H9 (cell line): ENCODE measurements at regions not wholly inside any gene's neighbourhood (a gene's known extent, or its start where the extent isn't known, plus 50 kb on each side); places are given as distances from the start of the nearest gene placed in this dataset.

Source experiments
- DNase-seq: peaks from one replicate; pipeline ENCODE4 v3.0.0-alpha.2; 2017
- H2AFZ ChIP-seq: one replicate; pipeline ENCODE4 v1.6.1; 2013; ENCODE audit warnings: mild to moderate bottlenecking, low read length, control low read depth, moderate library complexity
- H2AK5ac ChIP-seq: 2 replicates; pipeline ENCODE4 v1.6.1; 2013; ENCODE audit warnings: low read length, control low read depth, mixed read lengths; ENCODE audit not compliant: insufficient read length
- H2BK120ac ChIP-seq: one replicate; pipeline ENCODE4 v1.6.1; 2013; ENCODE audit warnings: low read depth, mild to moderate bottlenecking, low read length, control low read depth, inconsistent platforms; ENCODE audit not compliant: poor library complexity, severe bottlenecking
- H2BK12ac ChIP-seq: 2 replicates; pipeline ENCODE4 v1.6.1; 2013; ENCODE audit warnings: low read length, control low read depth, mixed read lengths, low read depth; ENCODE audit not compliant: insufficient read length
- H2BK15ac ChIP-seq: 2 replicates; pipeline ENCODE4 v1.6.1; 2013; ENCODE audit warnings: low read depth, low read length, control low read depth
- H2BK20ac ChIP-seq: one replicate; pipeline ENCODE4 v1.6.1; 2013; ENCODE audit warnings: low read depth, mild to moderate bottlenecking, low read length, control low read depth, inconsistent platforms; ENCODE audit not compliant: poor library complexity, severe bottlenecking
- H2BK5ac ChIP-seq: 2 replicates; pipeline ENCODE4 v1.6.1; 2013; ENCODE audit warnings: low read length, control low read depth, mixed read lengths; ENCODE audit not compliant: insufficient read length
- H3K14ac ChIP-seq: 2 replicates; pipeline ENCODE4 v1.6.1; 2013; ENCODE audit warnings: low read length, control low read depth; ENCODE audit not compliant: insufficient read depth
- H3K18ac ChIP-seq: 2 replicates; pipeline ENCODE4 v1.6.1; 2013; ENCODE audit warnings: low read depth, mild to moderate bottlenecking, mixed read lengths, low read length, control low read depth; ENCODE audit not compliant: insufficient read length
- H3K23ac ChIP-seq: 2 replicates; pipeline ENCODE4 v1.6.1; 2013; ENCODE audit warnings: low read length, control low read depth, mixed read lengths, low read depth; ENCODE audit not compliant: insufficient read length
- H3K23me2 ChIP-seq: 2 replicates; pipeline ENCODE4 v1.6.1; 2013; ENCODE audit warnings: low read depth, mild to moderate bottlenecking, mixed read lengths, low read length, control low read depth; ENCODE audit not compliant: insufficient read length, poor library complexity, severe bottlenecking
- H3K27ac ChIP-seq: 2 replicates; pipeline ENCODE4 v1.5.1; 2013; ENCODE audit warnings: low read length, control low read depth, mixed read lengths, low read depth; ENCODE audit not compliant: insufficient read length
- H3K27me3 ChIP-seq: 2 replicates; pipeline ENCODE4 v1.6.1; 2013; ENCODE audit warnings: low read length, control low read depth, inconsistent platforms; ENCODE audit not compliant: insufficient read depth
- H3K4ac ChIP-seq: 2 replicates; pipeline ENCODE4 v1.6.1; 2013; ENCODE audit warnings: low read depth, mild to moderate bottlenecking, control low read depth, inconsistent platforms, low read length, moderate library complexity
- H3K4me1 ChIP-seq: 2 replicates; pipeline ENCODE4 v1.6.1; 2013; ENCODE audit warnings: low read length, control low read depth, inconsistent platforms; ENCODE audit not compliant: insufficient read depth
- H3K4me2 ChIP-seq: 2 replicates; pipeline ENCODE4 v1.6.1; 2013; ENCODE audit warnings: low read length, control low read depth, mixed read lengths; ENCODE audit not compliant: insufficient read length, insufficient read depth
- H3K56ac ChIP-seq: 2 replicates; pipeline ENCODE4 v1.6.1; 2013; ENCODE audit warnings: low read depth, mild to moderate bottlenecking, mixed read lengths, low read length, control low read depth; ENCODE audit not compliant: insufficient read length
- H3K79me1 ChIP-seq: 2 replicates; pipeline ENCODE4 v1.6.1; 2013; ENCODE audit warnings: low read depth, mild to moderate bottlenecking, moderate library complexity, low read length, control low read depth, inconsistent platforms; ENCODE audit not compliant: insufficient read depth, poor library complexity, severe bottlenecking
- H3K79me2 ChIP-seq: 2 replicates; pipeline ENCODE4 v1.6.1; 2013; ENCODE audit warnings: low read length, control low read depth, inconsistent platforms; ENCODE audit not compliant: insufficient read depth
- H3K9ac ChIP-seq: 2 replicates; pipeline ENCODE4 v1.6.1; 2013; ENCODE audit warnings: low read length, control low read depth, mixed read lengths; ENCODE audit not compliant: insufficient read length; ENCODE audit errors: extremely low read depth
- H3K9me3 ChIP-seq: one replicate; pipeline ENCODE4 v1.6.1; 2013; ENCODE audit warnings: low read depth, low read length, inconsistent platforms; ENCODE audit not compliant: control insufficient read depth
- H3T11ph ChIP-seq: one replicate; pipeline ENCODE4 v1.6.1; 2013; ENCODE audit warnings: mild to moderate bottlenecking, low read length, control low read depth, inconsistent platforms
- H4K20me1 ChIP-seq: one replicate; pipeline ENCODE4 v1.6.1; 2013; ENCODE audit not compliant: control insufficient read depth, insufficient read length, insufficient read depth
- H4K5ac ChIP-seq: 2 replicates; pipeline ENCODE4 v1.6.1; 2013; ENCODE audit warnings: low read depth, mild to moderate bottlenecking, mixed read lengths, low read length, control low read depth; ENCODE audit not compliant: insufficient read length
- H4K8ac ChIP-seq: replicated peaks from 2 replicates; pipeline ENCODE4 v1.6.1; 2013; ENCODE audit warnings: low read length, control low read depth, mixed read lengths, low read depth; ENCODE audit not compliant: insufficient read length
- H4K91ac ChIP-seq: 2 replicates; pipeline ENCODE4 v1.6.1; 2013; ENCODE audit warnings: low read depth, mild to moderate bottlenecking, moderate library complexity, mixed read lengths, low read length, control low read depth; ENCODE audit not compliant: insufficient read length
- H3K27ac Mint-ChIP-seq, 3 experiments: 2 replicates in 2 of 3; 3 replicates in 1 of 3; pipeline ENCODE4 v1.8.0; 2020 to 2021; ENCODE audit warnings: mixed read lengths in 3 of 3, mild to moderate bottlenecking in 1 of 3, moderate library complexity in 1 of 3
- H3K27me3 Mint-ChIP-seq: 2 replicates; pipeline ENCODE4 v1.8.0; 2021; ENCODE audit warnings: low read depth, mild to moderate bottlenecking, moderate library complexity, mixed read lengths
- H3K36me3 Mint-ChIP-seq, 3 experiments: 2 replicates in 2 of 3; 3 replicates in 1 of 3; pipeline ENCODE4 v1.8.0; 2020 to 2021; ENCODE audit warnings: low read depth in 3 of 3, mixed read lengths in 3 of 3; ENCODE audit not compliant: insufficient read depth in 1 of 3
- H3K4me1 Mint-ChIP-seq, 2 experiments: 2 replicates each; pipeline ENCODE4 v1.8.0; 2020; ENCODE audit warnings: mixed read lengths in 2 of 2
- H3K4me3 Mint-ChIP-seq, 2 experiments: 2 replicates in 1 of 2; 3 replicates in 1 of 2; pipeline ENCODE4 v1.8.0; 2020 to 2021; ENCODE audit warnings: mild to moderate bottlenecking in 2 of 2, mixed read lengths in 2 of 2, moderate library complexity in 1 of 2
- H3K9me3 Mint-ChIP-seq, 2 experiments: 2 replicates in 1 of 2; 3 replicates in 1 of 2; pipeline ENCODE4 v1.8.0; 2020; ENCODE audit warnings: mild to moderate bottlenecking in 2 of 2, mixed read lengths in 2 of 2, moderate library complexity in 1 of 2
- CTCF ChIP-seq: fragments of 200-600 bp; sonication (generic); conservative IDR thresholded peaks from 3 replicates; pipeline ENCODE4 v1.8.0; 2021; ENCODE audit warnings: antibody characterized with exemption, mild to moderate bottlenecking
- WGBS: extraction: QIAGEN DNeasy Blood & Tissue Kit; methylation state at CpG from one replicate; pipeline ENCODE4 v1.1.7; 2013; ENCODE audit warnings: missing lambda C conversion rate, low lambda C conversion rate, mixed read lengths; ENCODE audit not compliant: insufficient read length; ENCODE audit errors: extremely low coverage; 5-methylcytosine and 5-hydroxymethylcytosine counted together

DNA sequence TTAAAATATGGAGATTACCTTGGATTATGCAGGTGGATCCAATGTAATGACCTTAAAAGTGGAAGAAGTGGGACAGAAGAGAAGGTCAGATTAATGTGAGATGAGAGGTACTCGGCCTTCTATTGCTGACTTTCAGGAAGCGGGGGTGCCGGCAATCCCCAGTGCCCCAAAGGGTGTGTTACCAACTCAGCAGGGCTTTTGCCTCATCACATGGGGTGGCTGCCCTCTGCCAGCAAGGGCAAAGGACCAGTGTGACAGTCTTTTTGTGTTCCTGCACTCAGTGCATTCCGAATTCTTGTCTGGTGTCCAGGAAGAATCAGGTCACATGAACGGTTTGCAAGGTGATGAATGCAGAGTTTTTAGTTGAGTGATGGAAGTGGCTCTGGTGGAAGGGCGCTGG is 624.2 kb downstream of the COL12A1 start:
- Histone ChIP-seq H2BK5ac (no peak overlapping the region), H2BK12ac (no peak overlapping the region), H3K4me1 (no peaks in the 10 kb centered on the region), H3K27ac (no peak overlapping the region), H3K18ac (no peak overlapping the region), H3K79me1 (no peaks in the 10 kb centered on the region), H2BK15ac (no peak overlapping the region), H4K5ac (no peak overlapping the region), H2AK5ac (no peak overlapping the region), H4K20me1 (no peaks in the 10 kb centered on the region), H3K23me2 (no peaks in the 10 kb centered on the region), H4K91ac (no peak overlapping the region), H3K14ac (no peak overlapping the region), H3K4me2 (no peak overlapping the region), H3K9ac (no peak overlapping the region), H2AFZ (no peak overlapping the region), H3T11ph (no peak overlapping the region), H3K79me2 (no peaks in the 10 kb centered on the region), H2BK120ac (no peak overlapping the region), H3K4ac (no peak overlapping the region), H2BK20ac (no peak overlapping the region), H3K56ac (no peak overlapping the region), H3K9me3 (no peaks in the 10 kb centered on the region), H3K27me3 (no peaks in the 10 kb centered on the region), H3K23ac (no peak overlapping the region), H4K8ac (no peak overlapping the region)
- H3K36me3 Mint-ChIP-seq, result no peaks in the 10 kb centered on the region
- TF ChIP-seq CTCF, result no peak
- H3K9me3 Mint-ChIP-seq, result no peaks in the 10 kb centered on the region
- no peak for DNase-seq
- no peak overlapping the region for H3K4me3 Mint-ChIP-seq
- no peaks in the 10 kb centered on the region for H3K4me1 Mint-ChIP-seq
- WGBS, result no CpG with 5 or more reads among the region's 6 CpGs
- H3K27ac Mint-ChIP-seq, result no peak overlapping the region
- no peaks in the 10 kb centered on the region for H3K27me3 Mint-ChIP-seq
